SK-N-SH treated with all-trans-retinoic acid at 6 μM for 48 hours (cell line): ENCODE measurements at regions not wholly inside any gene's neighbourhood (a gene's known extent, or its start where the extent isn't known, plus 50 kb on each side); places are given as distances from the start of the nearest gene placed in this dataset.
"Not testable (repeated sequence)": the region's sequence is repeated elsewhere in the genome, so short reads cannot be mapped to it uniquely, and the experiment has no call there.

ENCODE experiments used
- ARNTL ChIP-seq: fragments of 450-650 bp; formaldehyde crosslinking; IDR thresholded peaks from 2 replicates; pipeline ENCODE4 v1.5.0; 2020; ENCODE audit warnings: low read depth, mild to moderate bottlenecking, moderate library complexity, borderline replicate concordance
- CREB5 ChIP-seq: fragments of 250-450 bp; sonication (Bioruptor Pico); IDR thresholded peaks from 2 replicates; pipeline ENCODE4 v1.5.1; 2020; ENCODE audit warnings: low read depth, mild to moderate bottlenecking, moderate library complexity
- CSDC2 ChIP-seq: fragments of 250-450 bp; sonication (Bioruptor Pico); IDR thresholded peaks from 2 replicates; pipeline ENCODE4 v1.5.0; 2020; ENCODE audit warnings: mild to moderate bottlenecking, moderate library complexity
- CSRNP3 ChIP-seq: fragments of 250-450 bp; sonication (Bioruptor Pico); IDR thresholded peaks from 2 replicates; pipeline ENCODE4 v1.5.1; 2021; ENCODE audit warnings: mild to moderate bottlenecking, moderate library complexity
- PATZ1 ChIP-seq: fragments of 250-450 bp; sonication (Bioruptor Pico); IDR thresholded peaks from 2 replicates; pipeline ENCODE4 v1.8.0; 2020; ENCODE audit warnings: mild to moderate bottlenecking, moderate library complexity, borderline replicate concordance
- TSHZ2 ChIP-seq: fragments of 250-450 bp; sonication (Bioruptor Pico); IDR thresholded peaks from 2 replicates; pipeline ENCODE4 v1.5.0; 2020; ENCODE audit warnings: mild to moderate bottlenecking, moderate library complexity
- ZFP30 ChIP-seq: fragments of 450-650 bp; formaldehyde crosslinking; IDR thresholded peaks from 2 replicates; pipeline ENCODE4 v1.5.0; 2022; ENCODE audit warnings: mild to moderate bottlenecking, moderate library complexity
- ZNF565 ChIP-seq: fragments of 450-650 bp; formaldehyde crosslinking; conservative IDR thresholded peaks from 2 replicates; pipeline ENCODE4 v1.5.0; 2020; ENCODE audit warnings: low read depth, mild to moderate bottlenecking, moderate library complexity

- TF ChIP-seq ZNF565 (CRISPR knock-in tag); ARNTL (CRISPR knock-in tag); CSRNP3 (CRISPR knock-in tag); TSHZ2; ZFP30 (CRISPR knock-in tag); PATZ1; CSDC2 (CRISPR knock-in tag); CREB5: not testable (repeated sequence)
These were observed 139.5 kb downstream of the RALA start for GRCh38 chr7:39762881-39763280.
